Ishikawa (cell line): ENCODE measurements at regions not wholly inside any gene's neighbourhood (a gene's known extent, or its start where the extent isn't known, plus 50 kb on each side); places are given as distances from the start of the nearest gene placed in this dataset.

ENCODE experiments used
- CEBPB ChIP-seq: IDR thresholded peaks from 2 replicates; pipeline ENCODE4 v1.6.1; 2012
- EP300 ChIP-seq: IDR thresholded peaks from 2 replicates; pipeline ENCODE4 v1.6.1; 2012; ENCODE audit warnings: borderline replicate concordance
- NFIC ChIP-seq: IDR thresholded peaks from 2 replicates; pipeline ENCODE4 v1.6.1; 2012
- RAD21 ChIP-seq: IDR thresholded peaks from 2 replicates; pipeline ENCODE4 v1.6.1; 2012; ENCODE audit warnings: low read depth
- TAF1 ChIP-seq: IDR thresholded peaks from 2 replicates; pipeline ENCODE4 v1.6.1; 2012; ENCODE audit warnings: low read depth, mild to moderate bottlenecking
- YY1 ChIP-seq: IDR thresholded peaks from 2 replicates; pipeline ENCODE4 v1.6.1; 2012; ENCODE audit warnings: low read depth
- ZBTB7A ChIP-seq: IDR thresholded peaks from 2 replicates; pipeline ENCODE4 v1.6.1; 2012; ENCODE audit warnings: low read depth
- TF ChIP-seq, protein P1 (sequence below): IDR thresholded peaks from 2 replicates; pipeline ENCODE4 v1.6.1; 2012
- TF ChIP-seq, protein P2 (sequence below): IDR thresholded peaks from 2 replicates; pipeline ENCODE4 v1.6.1; 2012; ENCODE audit warnings: low read depth, mild to moderate bottlenecking
- TF ChIP-seq, protein P3 (sequence below): IDR thresholded peaks from 2 replicates; pipeline ENCODE4 v1.6.1; 2012

DNA sequence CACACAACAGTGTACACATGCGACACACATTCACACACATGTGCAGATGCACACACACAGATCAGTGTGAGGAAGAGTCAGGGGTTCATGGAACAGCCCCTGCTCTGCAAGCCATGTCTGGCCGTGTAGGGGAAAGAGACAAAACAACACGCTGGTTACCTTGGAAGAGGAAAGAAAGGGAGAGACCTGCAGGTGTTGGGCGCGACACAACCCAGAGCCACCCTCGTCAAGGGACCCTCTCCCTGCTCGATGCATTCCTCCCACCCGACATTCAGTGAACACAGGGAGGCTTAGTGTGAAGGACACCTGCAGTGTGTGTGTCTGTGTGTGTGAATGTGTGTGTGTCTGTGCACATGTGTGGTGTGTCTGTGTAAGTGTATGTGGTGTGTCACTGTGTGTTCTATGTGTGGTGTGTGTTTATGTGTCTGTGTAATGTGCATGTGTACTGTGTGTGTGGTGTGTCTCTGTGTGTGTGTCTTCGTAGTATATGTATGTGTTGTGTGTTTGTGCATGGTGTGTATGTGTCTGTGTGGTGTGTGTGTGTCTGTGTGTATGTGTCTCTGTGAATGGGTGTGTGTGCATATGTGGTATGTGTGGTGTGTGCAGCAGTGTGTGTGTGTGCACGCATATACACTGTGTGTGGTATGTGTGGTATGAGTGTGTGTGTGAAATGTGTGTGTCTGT, 69.5 kb upstream of the PITRM1 start:
- TF ChIP-seq RAD21 (no peak), EP300 (no peak), YY1 (no peak), CEBPB (no peak), TAF1 (no peak), NFIC (no peak), ZBTB7A (no peak)
- TF ChIP-seq, protein P1, sequence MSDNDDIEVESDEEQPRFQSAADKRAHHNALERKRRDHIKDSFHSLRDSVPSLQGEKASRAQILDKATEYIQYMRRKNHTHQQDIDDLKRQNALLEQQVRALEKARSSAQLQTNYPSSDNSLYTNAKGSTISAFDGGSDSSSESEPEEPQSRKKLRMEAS = no peak
- TF ChIP-seq, protein P2, sequence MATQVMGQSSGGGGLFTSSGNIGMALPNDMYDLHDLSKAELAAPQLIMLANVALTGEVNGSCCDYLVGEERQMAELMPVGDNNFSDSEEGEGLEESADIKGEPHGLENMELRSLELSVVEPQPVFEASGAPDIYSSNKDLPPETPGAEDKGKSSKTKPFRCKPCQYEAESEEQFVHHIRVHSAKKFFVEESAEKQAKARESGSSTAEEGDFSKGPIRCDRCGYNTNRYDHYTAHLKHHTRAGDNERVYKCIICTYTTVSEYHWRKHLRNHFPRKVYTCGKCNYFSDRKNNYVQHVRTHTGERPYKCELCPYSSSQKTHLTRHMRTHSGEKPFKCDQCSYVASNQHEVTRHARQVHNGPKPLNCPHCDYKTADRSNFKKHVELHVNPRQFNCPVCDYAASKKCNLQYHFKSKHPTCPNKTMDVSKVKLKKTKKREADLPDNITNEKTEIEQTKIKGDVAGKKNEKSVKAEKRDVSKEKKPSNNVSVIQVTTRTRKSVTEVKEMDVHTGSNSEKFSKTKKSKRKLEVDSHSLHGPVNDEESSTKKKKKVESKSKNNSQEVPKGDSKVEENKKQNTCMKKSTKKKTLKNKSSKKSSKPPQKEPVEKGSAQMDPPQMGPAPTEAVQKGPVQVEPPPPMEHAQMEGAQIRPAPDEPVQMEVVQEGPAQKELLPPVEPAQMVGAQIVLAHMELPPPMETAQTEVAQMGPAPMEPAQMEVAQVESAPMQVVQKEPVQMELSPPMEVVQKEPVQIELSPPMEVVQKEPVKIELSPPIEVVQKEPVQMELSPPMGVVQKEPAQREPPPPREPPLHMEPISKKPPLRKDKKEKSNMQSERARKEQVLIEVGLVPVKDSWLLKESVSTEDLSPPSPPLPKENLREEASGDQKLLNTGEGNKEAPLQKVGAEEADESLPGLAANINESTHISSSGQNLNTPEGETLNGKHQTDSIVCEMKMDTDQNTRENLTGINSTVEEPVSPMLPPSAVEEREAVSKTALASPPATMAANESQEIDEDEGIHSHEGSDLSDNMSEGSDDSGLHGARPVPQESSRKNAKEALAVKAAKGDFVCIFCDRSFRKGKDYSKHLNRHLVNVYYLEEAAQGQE = no peak
- TF ChIP-seq, protein P3, sequence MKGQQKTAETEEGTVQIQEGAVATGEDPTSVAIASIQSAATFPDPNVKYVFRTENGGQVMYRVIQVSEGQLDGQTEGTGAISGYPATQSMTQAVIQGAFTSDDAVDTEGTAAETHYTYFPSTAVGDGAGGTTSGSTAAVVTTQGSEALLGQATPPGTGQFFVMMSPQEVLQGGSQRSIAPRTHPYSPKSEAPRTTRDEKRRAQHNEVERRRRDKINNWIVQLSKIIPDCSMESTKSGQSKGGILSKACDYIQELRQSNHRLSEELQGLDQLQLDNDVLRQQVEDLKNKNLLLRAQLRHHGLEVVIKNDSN = no peak
